GM23248 (cell line): ENCODE measurements at regions not wholly inside any gene's neighbourhood (a gene's known extent, or its start where the extent isn't known, plus 50 kb on each side); places are given as distances from the start of the nearest gene placed in this dataset.

Experiments
- DNase-seq: peaks from one replicate; pipeline ENCODE4 v3.0.0-alpha.2; 2015
- H2AFZ ChIP-seq: fragments of 200-600 bp; sonication (generic); 2 replicates; pipeline ENCODE4 v1.6.1; 2016; ENCODE audit warnings: antibody characterized with exemption
- H3F3A ChIP-seq: fragments of 200-600 bp; sonication (generic); 2 replicates; pipeline ENCODE4 v1.6.1; 2016; ENCODE audit warnings: mild to moderate bottlenecking, antibody characterized with exemption, mixed run types; ENCODE audit not compliant: insufficient read depth
- H3K27ac ChIP-seq: fragments of 200-600 bp; sonication (generic); 2 replicates; pipeline ENCODE4 v1.5.1; 2016; ENCODE audit warnings: mild to moderate bottlenecking
- H3K27me3 ChIP-seq: fragments of 200-600 bp; sonication (generic); replicated peaks from 2 replicates; pipeline ENCODE4 v1.6.1; 2016; ENCODE audit warnings: mild to moderate bottlenecking; ENCODE audit not compliant: insufficient read depth
- H3K36me3 ChIP-seq: fragments of 200-600 bp; sonication (generic); 2 replicates; pipeline ENCODE4 v1.6.1; 2016; ENCODE audit warnings: low read depth, mild to moderate bottlenecking
- H3K4me1 ChIP-seq: fragments of 200-600 bp; sonication (generic); 2 replicates; pipeline ENCODE4 v1.6.1; 2016; ENCODE audit warnings: mild to moderate bottlenecking; ENCODE audit not compliant: insufficient read depth
- H3K4me2 ChIP-seq: fragments of 200-600 bp; sonication (generic); one replicate; pipeline ENCODE4 v1.6.1; 2016; ENCODE audit warnings: mild to moderate bottlenecking; ENCODE audit not compliant: unreplicated experiment
- H3K4me3 ChIP-seq: fragments of 200-600 bp; sonication (generic); 2 replicates; pipeline ENCODE4 v1.5.1; 2016; ENCODE audit warnings: mild to moderate bottlenecking
- H3K79me2 ChIP-seq: fragments of 200-600 bp; sonication (generic); 2 replicates; pipeline ENCODE4 v1.6.1; 2016; ENCODE audit warnings: mild to moderate bottlenecking; ENCODE audit not compliant: insufficient read depth
- H3K9ac ChIP-seq: fragments of 200-600 bp; sonication (generic); 2 replicates; pipeline ENCODE4 v1.6.1; 2016; ENCODE audit warnings: mild to moderate bottlenecking
- H3K9me2 ChIP-seq: fragments of 200-600 bp; sonication (generic); 2 replicates; pipeline ENCODE4 v1.6.1; 2016; ENCODE audit warnings: mixed run types, mild to moderate bottlenecking, moderate library complexity; ENCODE audit not compliant: insufficient read depth
- H3K9me3 ChIP-seq: fragments of 200-600 bp; sonication (generic); one replicate; pipeline ENCODE4 v1.6.1; 2017; ENCODE audit warnings: low read depth
- H4K20me1 ChIP-seq: fragments of 200-600 bp; sonication (generic); 2 replicates; pipeline ENCODE4 v1.6.0; 2016; ENCODE audit not compliant: insufficient read depth
- EZH2 ChIP-seq: fragments of 200-600 bp; sonication (generic); IDR thresholded peaks from 2 replicates; pipeline ENCODE4 v1.6.1; 2018; ENCODE audit warnings: antibody characterized with exemption, mild to moderate bottlenecking; ENCODE audit not compliant: insufficient read depth, poor library complexity, severe bottlenecking
- EZH2phosphoT487 ChIP-seq: fragments of 200-600 bp; sonication (generic); IDR thresholded peaks from 2 replicates; pipeline ENCODE4 v1.6.1; 2018; ENCODE audit warnings: antibody characterized with exemption, moderate library complexity, mild to moderate bottlenecking, low read depth; ENCODE audit not compliant: insufficient read depth
- WGBS, 2 experiments: methylation state at CpG; one replicate each; pipeline ENCODE4 v1.1.6; 2015 to 2017; ENCODE audit warnings: low lambda C conversion rate in 2 of 2, low coverage in 1 of 2; ENCODE audit errors: missing lambda C conversion rate in 2 of 2; 5-methylcytosine and 5-hydroxymethylcytosine counted together
- in situ Hi-C: fragments of 300-500 bp; cut with MboI; formaldehyde crosslinking; loops from 2 replicates; pipeline ENCODE4 v1.15.0; 2020

- Histone ChIP-seq H3F3A (no peaks in the 10 kb centered on the region), H3K79me2 (no peaks in the 10 kb centered on the region), H3K9me2 (no peaks in the 10 kb centered on the region), H3K9me3 (no peaks in the 10 kb centered on the region), H3K4me3 (no peak overlapping the region), H3K27me3 (no peaks in the 10 kb centered on the region), H3K4me1 (no peaks in the 10 kb centered on the region), H2AFZ (no peak overlapping the region), H3K27ac (no peak overlapping the region), H3K36me3 (no peaks in the 10 kb centered on the region), H3K4me2 (no peak overlapping the region), H3K9ac (no peak overlapping the region), H4K20me1 (no peaks in the 10 kb centered on the region)
- TF ChIP-seq EZH2phosphoT487 (no peak), EZH2 (no peak)
- peak; percentile 20 for DNase-seq
- 93 to 95% methylated on average over 9 of the region's 9 CpGs for WGBS, 2 experiments
- in situ Hi-C loops: no loop called here
Observed at GRCh38 chr22:27627444-27627833, 174.1 kb downstream of the MN1 start.

GRCh38 chr22:27627901-27628300 lies 173.7 kb downstream of the MN1 start:
- Histone ChIP-seq H3K4me3 (no peak overlapping the region), H3K4me2 (no peak overlapping the region), H3K27ac (no peak overlapping the region), H3K9me2 (no peaks in the 10 kb centered on the region), H3K36me3 (no peaks in the 10 kb centered on the region), H3K4me1 (no peaks in the 10 kb centered on the region), H3K9me3 (no peaks in the 10 kb centered on the region), H3K27me3 (no peaks in the 10 kb centered on the region), H2AFZ (no peak overlapping the region), H4K20me1 (no peaks in the 10 kb centered on the region), H3K9ac (no peak overlapping the region), H3F3A (no peaks in the 10 kb centered on the region), H3K79me2 (no peaks in the 10 kb centered on the region)
- no peak for DNase-seq
- in situ Hi-C loops: no loop called here
- WGBS, 2 experiments: 73 to 74% methylated on average over 6 of the region's 6 CpGs
- TF ChIP-seq EZH2phosphoT487 (no peak), EZH2 (no peak)

- no peak overlapping the region for H3K4me3 ChIP-seq
- WGBS, 2 experiments: 90 to 92% methylated on average over 8 of the region's 8 CpGs
- no peak overlapping the region for H2AFZ ChIP-seq
- no peaks in the 10 kb centered on the region for H3K4me1 ChIP-seq
- no peaks in the 10 kb centered on the region for H3K27me3 ChIP-seq
- TF ChIP-seq EZH2phosphoT487 (no peak), EZH2 (no peak)
- H3K79me2 ChIP-seq: no peaks in the 10 kb centered on the region
- no peak overlapping the region for H3K4me2 ChIP-seq
- H3K9ac ChIP-seq: no peak overlapping the region
- no peaks in the 10 kb centered on the region for H3K9me2 ChIP-seq
- no peaks in the 10 kb centered on the region for H3F3A ChIP-seq
- no peaks in the 10 kb centered on the region for H3K9me3 ChIP-seq
- DNase-seq: no peak
- H4K20me1 ChIP-seq: no peaks in the 10 kb centered on the region
- no peak overlapping the region for H3K27ac ChIP-seq
- H3K36me3 ChIP-seq: no peaks in the 10 kb centered on the region
- in situ Hi-C loops: no loop called here
Observed at GRCh38 chr22:27628341-27628740, 173.2 kb downstream of the MN1 start.

GRCh38 chr22:27628891-27629631 lies 172.5 kb downstream of the MN1 start:
- no peak overlapping the region for H2AFZ ChIP-seq
- no peaks in the 10 kb centered on the region for H3K4me1 ChIP-seq
- H3K9me2 ChIP-seq: no peaks in the 10 kb centered on the region
- H3K4me3 ChIP-seq: no peak overlapping the region
- H3K36me3 ChIP-seq: no peaks in the 10 kb centered on the region
- no peak overlapping the region for H3K9ac ChIP-seq
- H3K27ac ChIP-seq: no peak overlapping the region
- no peaks in the 10 kb centered on the region for H3F3A ChIP-seq
- TF ChIP-seq EZH2 (no peak), EZH2phosphoT487 (no peak)
- no peak overlapping the region for H3K4me2 ChIP-seq
- H4K20me1 ChIP-seq: no peaks in the 10 kb centered on the region
- H3K9me3 ChIP-seq: no peaks in the 10 kb centered on the region
- no peaks in the 10 kb centered on the region for H3K27me3 ChIP-seq
- in situ Hi-C loops: no loop called here
- H3K79me2 ChIP-seq: no peaks in the 10 kb centered on the region
- 81% methylated on average over 9 of the region's 9 CpGs for WGBS, 2 experiments
- DNase-seq: no peak
